Central memory CD8-positive, alpha-beta T cell (primary cell): ENCODE measurements at regions not wholly inside any gene's neighbourhood (a gene's known extent, or its start where the extent isn't known, plus 50 kb on each side); places are given as distances from the start of the nearest gene placed in this dataset.

Experiments
- ATAC-seq: fragments of 150-1000 bp; cut with Tn5 transposase; replicated peaks from 2 replicates; pipeline ENCODE4 v1.10.0; 2022; ENCODE audit warnings: mild to moderate bottlenecking, moderate FRiP score, moderate number of reproducible peaks; ENCODE audit not compliant: poor library complexity, severe bottlenecking; ENCODE audit errors: extremely low read depth
- DNase-seq, 2 donors: peaks; one replicate each; pipeline ENCODE4 v3.0.0; 2021; ENCODE audit warnings: low spot score in 2 of 2
- H3K27ac Mint-ChIP-seq: one replicate; pipeline ENCODE4 v1.8.0; 2022; ENCODE audit warnings: low read depth, mild to moderate bottlenecking, moderate library complexity, mixed read lengths
- H3K27me3 Mint-ChIP-seq: one replicate; pipeline ENCODE4 v1.8.0; 2022; ENCODE audit warnings: mixed read lengths
- H3K36me3 Mint-ChIP-seq: one replicate; pipeline ENCODE4 v1.8.0; 2022; ENCODE audit warnings: mild to moderate bottlenecking, moderate library complexity, mixed read lengths; ENCODE audit not compliant: insufficient read depth
- H3K4me1 Mint-ChIP-seq: one replicate; pipeline ENCODE4 v1.8.0; 2022; ENCODE audit warnings: mixed read lengths
- H3K4me3 Mint-ChIP-seq: one replicate; pipeline ENCODE4 v1.8.0; 2022; ENCODE audit warnings: mild to moderate bottlenecking, moderate library complexity, mixed read lengths
- H3K9me3 Mint-ChIP-seq: one replicate; pipeline ENCODE4 v1.8.0; 2022; ENCODE audit warnings: mixed read lengths

GRCh38 chr6:92714346-92714745 lies 705.0 kb downstream of the EPHA7 start:
- no peak overlapping the region for H3K27ac Mint-ChIP-seq
- no peaks in the 10 kb centered on the region for H3K9me3 Mint-ChIP-seq
- H3K36me3 Mint-ChIP-seq = no peaks in the 10 kb centered on the region
- no peak overlapping the region for H3K4me3 Mint-ChIP-seq
- no peaks in the 10 kb centered on the region for H3K27me3 Mint-ChIP-seq
- ATAC-seq (no peak), DNase-seq (no peak)
- H3K4me1 Mint-ChIP-seq = no peaks in the 10 kb centered on the region

- Mint-ChIP-seq H3K27me3 (no peaks in the 10 kb centered on the region), H3K36me3 (no peaks in the 10 kb centered on the region), H3K4me3 (no peak overlapping the region), H3K27ac (no peak overlapping the region), H3K4me1 (no peaks in the 10 kb centered on the region), H3K9me3 (peaks cover 15% of the 10 kb centered on the region)
- ATAC-seq = no peak
- DNase-seq = no peak
These were observed 709.3 kb downstream of the EPHA7 start for GRCh38 chr6:92710048-92710447.

GRCh38 chr6:92708945-92709344 lies 710.4 kb downstream of the EPHA7 start:
- Mint-ChIP-seq H3K27ac (no peak overlapping the region), H3K4me1 (no peaks in the 10 kb centered on the region), H3K36me3 (no peaks in the 10 kb centered on the region), H3K9me3 (peaks cover 19% of the 10 kb centered on the region), H3K27me3 (no peaks in the 10 kb centered on the region), H3K4me3 (no peak overlapping the region)
- DNase-seq (no peak), ATAC-seq (no peak)

GRCh38 chr6:92708270-92708669 lies 711.1 kb downstream of the EPHA7 start:
- Mint-ChIP-seq H3K4me1 (no peaks in the 10 kb centered on the region), H3K4me3 (no peak overlapping the region), H3K27ac (no peak overlapping the region), H3K36me3 (no peaks in the 10 kb centered on the region), H3K9me3 (peaks cover 19% of the 10 kb centered on the region), H3K27me3 (no peaks in the 10 kb centered on the region)
- no peak for ATAC-seq
- no peak for DNase-seq

DNA sequence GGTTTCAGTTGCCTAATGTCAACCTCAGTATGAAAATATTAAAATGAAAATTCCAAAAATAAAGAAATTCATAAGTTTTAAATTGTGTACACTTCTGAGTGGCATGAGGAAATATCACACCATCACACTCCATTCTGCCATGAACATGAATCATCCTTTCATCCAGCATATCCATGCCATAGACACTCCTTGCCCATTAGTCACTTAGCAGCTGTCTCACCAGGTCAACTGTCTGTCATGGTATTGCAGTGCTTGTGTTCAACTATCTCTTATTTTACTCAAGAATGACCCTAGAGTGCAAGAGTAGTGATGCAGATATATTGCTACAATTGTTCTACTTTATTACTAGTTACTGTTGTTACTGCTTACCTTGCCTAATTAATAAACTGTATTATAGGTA lies 712.4 kb downstream of the EPHA7 start:
- DNase-seq (no peak), ATAC-seq (no peak)
- H3K4me3 Mint-ChIP-seq = no peak overlapping the region
- H3K9me3 Mint-ChIP-seq = peaks cover 19% of the 10 kb centered on the region
- no peaks in the 10 kb centered on the region for H3K4me1 Mint-ChIP-seq
- no peaks in the 10 kb centered on the region for H3K27me3 Mint-ChIP-seq
- no peak overlapping the region for H3K27ac Mint-ChIP-seq
- no peaks in the 10 kb centered on the region for H3K36me3 Mint-ChIP-seq

DNA sequence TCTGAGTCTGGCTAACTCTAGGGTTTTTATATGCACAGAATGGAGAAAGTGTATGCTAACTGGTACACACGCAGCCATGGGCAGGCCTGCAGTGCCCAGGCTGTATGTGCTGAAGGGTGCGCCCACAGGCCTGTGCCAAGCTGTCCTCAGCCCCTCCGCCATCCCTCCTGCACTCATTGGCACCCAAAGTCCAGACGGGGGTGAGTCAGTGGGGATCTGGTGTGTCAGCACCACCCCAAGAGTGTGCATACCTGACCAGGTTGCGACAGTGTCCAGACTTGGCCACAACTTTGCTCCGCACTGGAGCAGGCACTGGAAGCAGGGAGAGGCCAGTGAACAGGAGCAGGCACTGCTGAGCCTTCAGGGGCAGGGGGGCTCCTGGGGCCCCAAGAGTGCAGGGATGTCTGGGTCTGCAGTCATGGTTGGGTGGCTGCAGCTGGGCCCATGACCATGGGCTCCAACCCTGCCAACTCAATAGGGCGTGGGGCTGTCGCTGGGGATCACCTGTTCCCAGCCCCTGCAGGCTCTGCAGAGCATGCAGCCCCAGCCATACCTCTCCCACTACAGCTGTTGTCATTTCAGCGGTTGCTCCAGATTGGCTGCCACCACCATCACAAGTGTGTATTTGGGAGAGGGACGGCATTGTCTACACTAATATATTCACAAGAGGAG lies 717.8 kb downstream of the EPHA7 start:
- H3K4me3 Mint-ChIP-seq = no peak overlapping the region
- H3K27me3 Mint-ChIP-seq = no peaks in the 10 kb centered on the region
- H3K27ac Mint-ChIP-seq = no peak overlapping the region
- DNase-seq (no peak), ATAC-seq (no peak)
- H3K36me3 Mint-ChIP-seq = no peaks in the 10 kb centered on the region
- no peaks in the 10 kb centered on the region for H3K4me1 Mint-ChIP-seq
- peaks cover 7% of the 10 kb centered on the region for H3K9me3 Mint-ChIP-seq

DNA sequence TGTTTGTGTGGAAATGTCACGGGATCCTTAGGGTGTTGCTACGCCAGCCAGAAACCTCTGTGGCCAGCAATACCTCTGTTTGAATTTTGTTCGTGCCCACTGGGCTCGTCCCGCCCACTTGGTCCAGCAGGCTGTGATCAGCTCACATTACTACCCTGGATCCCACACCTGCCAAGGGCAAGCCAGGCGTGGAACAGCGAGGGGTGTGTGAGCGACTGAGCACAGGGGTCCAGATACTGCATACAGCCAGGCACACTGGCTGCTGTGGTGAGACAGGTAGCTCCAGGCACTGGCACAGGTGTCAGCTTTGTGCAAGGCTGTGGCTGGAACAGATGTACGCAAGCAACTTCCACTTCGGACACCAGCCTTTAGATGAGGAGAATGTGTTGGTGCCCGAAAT lies 718.9 kb downstream of the EPHA7 start:
- no peak for ATAC-seq
- Mint-ChIP-seq H3K27ac (no peak overlapping the region), H3K27me3 (no peaks in the 10 kb centered on the region), H3K4me3 (no peak overlapping the region), H3K9me3 (peaks cover 7% of the 10 kb centered on the region), H3K4me1 (no peaks in the 10 kb centered on the region), H3K36me3 (no peaks in the 10 kb centered on the region)
- no peak for DNase-seq

DNA sequence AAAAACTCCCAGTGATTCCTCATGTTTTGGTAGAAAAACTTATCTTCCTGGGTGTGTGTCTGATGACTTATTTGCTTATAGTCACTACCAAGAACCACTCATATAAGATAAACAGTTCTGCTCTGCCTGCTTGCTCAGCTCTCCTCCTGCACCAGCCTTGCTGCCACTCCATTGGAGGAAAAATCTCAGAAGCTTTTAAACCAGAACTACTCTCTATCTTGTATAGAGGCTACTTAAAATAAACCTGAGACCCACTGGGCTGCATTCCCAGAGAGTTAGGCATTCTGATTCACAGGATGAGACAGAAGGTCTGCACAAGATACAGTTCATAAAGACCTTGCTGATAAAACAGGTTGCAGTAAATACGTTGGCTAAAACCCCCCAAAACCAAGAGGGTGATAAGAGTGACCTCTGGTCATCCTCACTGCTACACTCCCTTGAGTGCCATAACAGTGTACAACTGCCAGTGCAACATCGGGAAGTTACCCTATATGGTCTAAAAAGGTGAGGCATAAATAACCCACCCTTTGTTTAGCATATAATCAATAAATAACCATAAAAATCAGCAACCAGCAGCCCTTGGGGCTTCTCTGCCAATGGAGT lies 728.3 kb downstream of the EPHA7 start:
- ATAC-seq (no peak), DNase-seq (no peak)
- H3K4me3 Mint-ChIP-seq = no peak overlapping the region
- H3K27me3 Mint-ChIP-seq = no peaks in the 10 kb centered on the region
- no peaks in the 10 kb centered on the region for H3K36me3 Mint-ChIP-seq
- no peaks in the 10 kb centered on the region for H3K4me1 Mint-ChIP-seq
- H3K9me3 Mint-ChIP-seq = peaks cover 12% of the 10 kb centered on the region
- H3K27ac Mint-ChIP-seq = no peak overlapping the region

GRCh38 chr6:92688342-92688741 lies 731.0 kb downstream of the EPHA7 start:
- ATAC-seq (no peak), DNase-seq (no peak)
- Mint-ChIP-seq H3K4me1 (no peaks in the 10 kb centered on the region), H3K9me3 (peaks cover 12% of the 10 kb centered on the region), H3K27ac (no peak overlapping the region), H3K4me3 (no peak overlapping the region), H3K27me3 (no peaks in the 10 kb centered on the region), H3K36me3 (no peaks in the 10 kb centered on the region)

DNA sequence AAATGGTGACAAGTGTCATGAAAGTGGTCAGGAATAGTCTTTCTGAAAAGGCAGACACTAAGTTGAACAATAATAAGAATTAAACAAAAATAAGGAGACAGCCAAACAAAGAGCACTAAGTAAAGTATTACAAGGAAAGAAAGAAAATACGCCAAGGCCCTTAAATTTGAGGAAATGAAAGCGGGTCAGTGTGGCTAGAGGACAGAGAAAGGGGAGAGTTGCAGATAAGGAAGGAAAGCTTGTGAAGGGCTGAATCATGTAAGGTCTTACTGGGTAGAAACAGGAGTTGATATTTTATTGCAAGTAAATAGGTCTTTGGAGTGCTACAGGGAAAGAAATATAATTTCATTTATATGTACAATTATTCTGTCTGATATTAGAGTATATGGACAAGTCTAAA lies 732.1 kb downstream of the EPHA7 start:
- DNase-seq (no peak), ATAC-seq (no peak)
- Mint-ChIP-seq H3K4me1 (no peaks in the 10 kb centered on the region), H3K36me3 (no peaks in the 10 kb centered on the region), H3K27me3 (no peaks in the 10 kb centered on the region), H3K9me3 (peaks cover 12% of the 10 kb centered on the region), H3K4me3 (no peak overlapping the region), H3K27ac (no peak overlapping the region)

DNA sequence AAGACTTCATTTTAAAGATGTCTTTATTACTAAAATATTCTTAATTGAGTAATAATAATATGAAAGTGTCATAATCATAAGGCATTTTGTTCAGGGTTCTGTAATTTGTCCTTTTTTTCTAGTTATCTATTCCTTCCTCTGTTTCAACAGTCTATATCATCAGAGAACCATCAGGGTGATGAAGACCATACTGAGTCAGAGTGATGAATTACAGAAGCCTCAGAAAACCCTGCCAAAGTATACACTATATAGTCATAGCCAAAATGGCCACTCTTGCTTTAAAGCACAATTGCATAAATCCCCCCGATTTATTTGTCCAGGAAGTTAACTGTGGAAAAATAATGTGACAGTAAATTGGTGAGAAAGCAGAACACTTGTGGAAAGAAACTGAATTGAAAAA lies 735.0 kb downstream of the EPHA7 start:
- no peaks in the 10 kb centered on the region for H3K4me1 Mint-ChIP-seq
- DNase-seq = no peak
- H3K27ac Mint-ChIP-seq = no peak overlapping the region
- ATAC-seq = no peak
- H3K9me3 Mint-ChIP-seq = peaks cover 7% of the 10 kb centered on the region
- H3K4me3 Mint-ChIP-seq = no peak overlapping the region
- no peaks in the 10 kb centered on the region for H3K36me3 Mint-ChIP-seq
- H3K27me3 Mint-ChIP-seq = no peaks in the 10 kb centered on the region

GRCh38 chr6:92683748-92684147 lies 735.6 kb downstream of the EPHA7 start:
- Mint-ChIP-seq H3K4me3 (no peak overlapping the region), H3K27me3 (no peaks in the 10 kb centered on the region), H3K36me3 (no peaks in the 10 kb centered on the region), H3K27ac (no peak overlapping the region), H3K4me1 (no peaks in the 10 kb centered on the region), H3K9me3 (peaks cover 7% of the 10 kb centered on the region)
- DNase-seq (no peak), ATAC-seq (no peak)

- no peak for DNase-seq
- ATAC-seq = no peak
- Mint-ChIP-seq H3K36me3 (no peaks in the 10 kb centered on the region), H3K27ac (no peak overlapping the region), H3K4me1 (no peaks in the 10 kb centered on the region), H3K9me3 (peaks cover 8% of the 10 kb centered on the region), H3K27me3 (no peaks in the 10 kb centered on the region), H3K4me3 (no peak overlapping the region)
These were observed 736.6 kb downstream of the EPHA7 start for GRCh38 chr6:92682516-92683398.
